ENCODE measurements at regions not wholly inside any gene's neighbourhood (a gene's known extent, or its start where the extent isn't known, plus 50 kb on each side); places are given as distances from the start of the nearest gene placed in this dataset.
"Not testable (repeated sequence)": the region's sequence is repeated elsewhere in the genome, so short reads cannot be mapped to it uniquely, and the experiment has no call there.

- no peak for DNase-seq (ENCODE audit: low spot score)
These were observed 123.4 kb upstream of the SYT13 start for GRCh38 chr11:45409587-45409986.

- DNase-seq (ENCODE audit: low spot score): no peak
These were observed 121.1 kb upstream of the SYT13 start for GRCh38 chr11:45407226-45407625.

GRCh38 chr11:45405916-45406670 is 120.0 kb upstream of the SYT13 start:
- DNase-seq (ENCODE audit: low spot score): no peak

- not testable (repeated sequence) for DNase-seq (ENCODE audit: low spot score)
These were observed 117.4 kb upstream of the SYT13 start for GRCh38 chr11:45403521-45403920.

- DNase-seq (ENCODE audit: low spot score): no peak
These were observed 116.0 kb upstream of the SYT13 start for GRCh38 chr11:45402049-45402630.

GRCh38 chr11:45400591-45400990 is 114.5 kb upstream of the SYT13 start:
- no peak for DNase-seq (ENCODE audit: low spot score)

- no peak for DNase-seq (ENCODE audit: low spot score)
These were observed 113.0 kb upstream of the SYT13 start for GRCh38 chr11:45399166-45399565.

- no peak for DNase-seq (ENCODE audit: low spot score)
These were observed 112.2 kb upstream of the SYT13 start for GRCh38 chr11:45398325-45398724.

- DNase-seq (ENCODE audit: low spot score): no peak
These were observed 110.3 kb upstream of the SYT13 start for GRCh38 chr11:45396394-45396793.

- DNase-seq (ENCODE audit: low spot score): no peak
These were observed 109.8 kb upstream of the SYT13 start for GRCh38 chr11:45395947-45396346.

GRCh38 chr11:45395421-45395820 is 109.3 kb upstream of the SYT13 start:
- DNase-seq (ENCODE audit: low spot score): no peak

GRCh38 chr11:45394294-45395085 is 108.3 kb upstream of the SYT13 start:
- no peak for DNase-seq (ENCODE audit: low spot score)

- no peak for DNase-seq (ENCODE audit: low spot score)
These were observed 107.7 kb upstream of the SYT13 start for GRCh38 chr11:45393826-45394225.

GRCh38 chr11:45393334-45393733 is 107.2 kb upstream of the SYT13 start:
- no peak for DNase-seq (ENCODE audit: low spot score)

- no peak for DNase-seq (ENCODE audit: low spot score)
These were observed 106.5 kb upstream of the SYT13 start for GRCh38 chr11:45392591-45393091.

GRCh38 chr11:45392154-45392553 is 106.0 kb upstream of the SYT13 start:
- no peak for DNase-seq (ENCODE audit: low spot score)

- no peak for DNase-seq (ENCODE audit: low spot score)
These were observed 105.2 kb upstream of the SYT13 start for GRCh38 chr11:45391168-45391850.

- DNase-seq (ENCODE audit: low spot score): no peak
These were observed 104.3 kb upstream of the SYT13 start for GRCh38 chr11:45390407-45390806.

- no peak for DNase-seq (ENCODE audit: low spot score)
These were observed 102.3 kb upstream of the SYT13 start for GRCh38 chr11:45388472-45388871.

GRCh38 chr11:45387885-45388284 is 101.7 kb upstream of the SYT13 start:
- DNase-seq (ENCODE audit: low spot score): not testable (repeated sequence)

- no peak for DNase-seq (ENCODE audit: low spot score)
These were observed 100.8 kb upstream of the SYT13 start for GRCh38 chr11:45386972-45387371.

GRCh38 chr11:45385844-45386243 is 99.7 kb upstream of the SYT13 start:
- no peak for DNase-seq (ENCODE audit: low spot score)
